Activated CD4-positive, alpha-beta T cell treated with anti-CD3 and anti-CD28 coated beads, Interleukin-2, amount 10 ng/mL, durations not matched to agents 24 days and 14 days (primary cell): ENCODE measurements at regions not wholly inside any gene's neighbourhood (a gene's known extent, or its start where the extent isn't known, plus 50 kb on each side); places are given as distances from the start of the nearest gene placed in this dataset.

Experiments
- DNase-seq: peaks from one replicate; pipeline ENCODE4 v3.0.0; 2022
- H3K27ac Mint-ChIP-seq: one replicate; pipeline ENCODE4 v1.8.0; 2022; ENCODE audit warnings: mild to moderate bottlenecking, mixed read lengths
- H3K27me3 Mint-ChIP-seq: one replicate; pipeline ENCODE4 v1.8.0; 2022; ENCODE audit warnings: mixed read lengths
- H3K36me3 Mint-ChIP-seq: one replicate; pipeline ENCODE4 v1.8.0; 2022; ENCODE audit warnings: low read depth, mild to moderate bottlenecking, mixed read lengths
- H3K4me1 Mint-ChIP-seq: one replicate; pipeline ENCODE4 v1.8.0; 2021; ENCODE audit warnings: mixed read lengths
- H3K4me3 Mint-ChIP-seq: one replicate; pipeline ENCODE4 v1.8.0; 2022; ENCODE audit warnings: mild to moderate bottlenecking, moderate library complexity, mixed read lengths
- H3K9me3 Mint-ChIP-seq: one replicate; pipeline ENCODE4 v1.8.0; 2021; ENCODE audit warnings: mixed read lengths
- intact Hi-C: fragments of 100-400 bp; cut with micrococcal nuclease; formaldehyde crosslinking; loops from one replicate; pipeline ENCODE4 v1.15.1; 2023

- Mint-ChIP-seq H3K4me3 (no peak overlapping the region), H3K36me3 (no peaks in the 10 kb centered on the region), H3K27ac (no peak overlapping the region), H3K4me1 (no peaks in the 10 kb centered on the region), H3K27me3 (no peaks in the 10 kb centered on the region), H3K9me3 (peaks cover 6% of the 10 kb centered on the region)
- DNase-seq = no peak
- intact Hi-C loops = no loop called here
Measured at GRCh38 chr12:90203556-90203955, 494.9 kb upstream of the ATP2B1 start.

GRCh38 chr12:90199006-90199405, 490.4 kb upstream of the ATP2B1 start:
- intact Hi-C loops = no loop called here
- Mint-ChIP-seq H3K4me1 (no peaks in the 10 kb centered on the region), H3K27ac (no peak overlapping the region), H3K9me3 (no peaks in the 10 kb centered on the region), H3K36me3 (no peaks in the 10 kb centered on the region), H3K4me3 (no peak overlapping the region), H3K27me3 (peaks cover 2% of the 10 kb centered on the region)
- DNase-seq = no peak

GRCh38 chr12:90193500-90193899, 484.9 kb upstream of the ATP2B1 start:
- H3K9me3 Mint-ChIP-seq = no peaks in the 10 kb centered on the region
- no peak overlapping the region for H3K27ac Mint-ChIP-seq
- H3K4me1 Mint-ChIP-seq = no peaks in the 10 kb centered on the region
- DNase-seq = no peak
- no peaks in the 10 kb centered on the region for H3K36me3 Mint-ChIP-seq
- H3K4me3 Mint-ChIP-seq = no peak overlapping the region
- H3K27me3 Mint-ChIP-seq = peaks cover 2% of the 10 kb centered on the region
- intact Hi-C loops = no loop called here

GRCh38 chr12:90188857-90189256, 480.2 kb upstream of the ATP2B1 start:
- Mint-ChIP-seq H3K9me3 (peaks cover 2% of the 10 kb centered on the region), H3K36me3 (no peaks in the 10 kb centered on the region), H3K4me3 (no peak overlapping the region), H3K27me3 (no peaks in the 10 kb centered on the region), H3K4me1 (no peaks in the 10 kb centered on the region), H3K27ac (no peak overlapping the region)
- no peak for DNase-seq
- intact Hi-C loops = no loop called here

GRCh38 chr12:90183201-90183600, 474.6 kb upstream of the ATP2B1 start:
- H3K4me1 Mint-ChIP-seq = no peaks in the 10 kb centered on the region
- no peak overlapping the region for H3K27ac Mint-ChIP-seq
- no peaks in the 10 kb centered on the region for H3K27me3 Mint-ChIP-seq
- intact Hi-C loops = no loop called here
- peaks cover 7% of the 10 kb centered on the region for H3K9me3 Mint-ChIP-seq
- no peak for DNase-seq
- no peaks in the 10 kb centered on the region for H3K36me3 Mint-ChIP-seq
- no peak overlapping the region for H3K4me3 Mint-ChIP-seq

- Mint-ChIP-seq H3K4me3 (no peak overlapping the region), H3K27me3 (no peaks in the 10 kb centered on the region), H3K36me3 (no peaks in the 10 kb centered on the region), H3K27ac (no peak overlapping the region), H3K4me1 (no peaks in the 10 kb centered on the region), H3K9me3 (peaks cover 7% of the 10 kb centered on the region)
- no peak for DNase-seq
- intact Hi-C loops = no loop called here
Measured at GRCh38 chr12:90181216-90181615, 472.6 kb upstream of the ATP2B1 start.

GRCh38 chr12:90174956-90175355, 466.3 kb upstream of the ATP2B1 start:
- Mint-ChIP-seq H3K4me1 (peaks cover 2% of the 10 kb centered on the region), H3K36me3 (no peaks in the 10 kb centered on the region), H3K27ac (no peak overlapping the region), H3K4me3 (no peak overlapping the region), H3K9me3 (no peaks in the 10 kb centered on the region), H3K27me3 (peaks cover 3% of the 10 kb centered on the region)
- intact Hi-C loops = no loop called here
- DNase-seq = no peak

GRCh38 chr12:90174198-90174510, 465.5 kb upstream of the ATP2B1 start:
- H3K27me3 Mint-ChIP-seq = peaks cover 3% of the 10 kb centered on the region
- H3K4me1 Mint-ChIP-seq = peaks cover 2% of the 10 kb centered on the region
- no peaks in the 10 kb centered on the region for H3K9me3 Mint-ChIP-seq
- intact Hi-C loops = no loop called here
- DNase-seq = no peak
- H3K36me3 Mint-ChIP-seq = no peaks in the 10 kb centered on the region
- H3K4me3 Mint-ChIP-seq = no peak overlapping the region
- no peak overlapping the region for H3K27ac Mint-ChIP-seq

- Mint-ChIP-seq H3K36me3 (no peaks in the 10 kb centered on the region), H3K9me3 (no peaks in the 10 kb centered on the region), H3K27me3 (peaks cover 3% of the 10 kb centered on the region), H3K27ac (no peak overlapping the region), H3K4me3 (no peak overlapping the region), H3K4me1 (peaks cover 2% of the 10 kb centered on the region)
- intact Hi-C loops = no loop called here
- DNase-seq = no peak
Measured at GRCh38 chr12:90173499-90174197, 465.0 kb upstream of the ATP2B1 start.

GRCh38 chr12:90172524-90172923, 463.9 kb upstream of the ATP2B1 start:
- intact Hi-C loops = no loop called here
- Mint-ChIP-seq H3K4me3 (no peak overlapping the region), H3K4me1 (peaks cover 2% of the 10 kb centered on the region), H3K9me3 (no peaks in the 10 kb centered on the region), H3K36me3 (no peaks in the 10 kb centered on the region), H3K27ac (no peak overlapping the region), H3K27me3 (peaks cover 3% of the 10 kb centered on the region)
- DNase-seq = no peak

GRCh38 chr12:90170740-90171139, 462.1 kb upstream of the ATP2B1 start:
- H3K4me1 Mint-ChIP-seq = peaks cover 2% of the 10 kb centered on the region
- DNase-seq = no peak
- no peaks in the 10 kb centered on the region for H3K36me3 Mint-ChIP-seq
- no peaks in the 10 kb centered on the region for H3K9me3 Mint-ChIP-seq
- intact Hi-C loops = no loop called here
- H3K27ac Mint-ChIP-seq = no peak overlapping the region
- no peak overlapping the region for H3K4me3 Mint-ChIP-seq
- peaks cover 3% of the 10 kb centered on the region for H3K27me3 Mint-ChIP-seq

GRCh38 chr12:90167518-90168208, 459.0 kb upstream of the ATP2B1 start:
- intact Hi-C loops = no loop called here
- Mint-ChIP-seq H3K4me3 (no peak overlapping the region), H3K4me1 (no peaks in the 10 kb centered on the region), H3K36me3 (no peaks in the 10 kb centered on the region), H3K27me3 (no peaks in the 10 kb centered on the region), H3K9me3 (no peaks in the 10 kb centered on the region), H3K27ac (no peak overlapping the region)
- no peak for DNase-seq

GRCh38 chr12:90166671-90167070, 458.0 kb upstream of the ATP2B1 start:
- no peaks in the 10 kb centered on the region for H3K27me3 Mint-ChIP-seq
- H3K27ac Mint-ChIP-seq = no peak overlapping the region
- DNase-seq = no peak
- no peaks in the 10 kb centered on the region for H3K4me1 Mint-ChIP-seq
- H3K4me3 Mint-ChIP-seq = no peak overlapping the region
- H3K36me3 Mint-ChIP-seq = no peaks in the 10 kb centered on the region
- intact Hi-C loops = no loop called here
- H3K9me3 Mint-ChIP-seq = no peaks in the 10 kb centered on the region

- H3K4me3 Mint-ChIP-seq = no peak overlapping the region
- no peaks in the 10 kb centered on the region for H3K9me3 Mint-ChIP-seq
- H3K27ac Mint-ChIP-seq = no peak overlapping the region
- intact Hi-C loops = no loop called here
- no peaks in the 10 kb centered on the region for H3K36me3 Mint-ChIP-seq
- H3K4me1 Mint-ChIP-seq = no peaks in the 10 kb centered on the region
- no peak for DNase-seq
- H3K27me3 Mint-ChIP-seq = no peaks in the 10 kb centered on the region
Measured at GRCh38 chr12:90166012-90166411, 457.4 kb upstream of the ATP2B1 start.

- Mint-ChIP-seq H3K27ac (no peak overlapping the region), H3K27me3 (no peaks in the 10 kb centered on the region), H3K4me1 (no peaks in the 10 kb centered on the region), H3K36me3 (no peaks in the 10 kb centered on the region), H3K4me3 (no peak overlapping the region), H3K9me3 (no peaks in the 10 kb centered on the region)
- intact Hi-C loops = no loop called here
- no peak for DNase-seq
Measured at GRCh38 chr12:90163975-90164374, 455.3 kb upstream of the ATP2B1 start.
